GM10266 (cell line): ENCODE measurements at regions not wholly inside any gene's neighbourhood (a gene's known extent, or its start where the extent isn't known, plus 50 kb on each side); places are given as distances from the start of the nearest gene placed in this dataset.
"Not testable (repeated sequence)": the region's sequence is repeated elsewhere in the genome, so short reads cannot be mapped to it uniquely, and the experiment has no call there.

ENCODE experiments used
- DNase-seq: peaks from one replicate; pipeline ENCODE4 v3.0.0; 2012; ENCODE audit errors: extremely low spot score
- TF ChIP-seq, protein P1 (sequence below): IDR thresholded peaks from 2 replicates; pipeline ENCODE4 v1.5.1; 2012; ENCODE audit warnings: mild to moderate bottlenecking, low read depth; ENCODE audit not compliant: control insufficient read depth, insufficient read depth; ENCODE audit errors: missing control alignments

GRCh38 chr3:74135808-74136207, 478.7 kb downstream of the CNTN3 start:
- no peak for DNase-seq
- TF ChIP-seq, protein P1, sequence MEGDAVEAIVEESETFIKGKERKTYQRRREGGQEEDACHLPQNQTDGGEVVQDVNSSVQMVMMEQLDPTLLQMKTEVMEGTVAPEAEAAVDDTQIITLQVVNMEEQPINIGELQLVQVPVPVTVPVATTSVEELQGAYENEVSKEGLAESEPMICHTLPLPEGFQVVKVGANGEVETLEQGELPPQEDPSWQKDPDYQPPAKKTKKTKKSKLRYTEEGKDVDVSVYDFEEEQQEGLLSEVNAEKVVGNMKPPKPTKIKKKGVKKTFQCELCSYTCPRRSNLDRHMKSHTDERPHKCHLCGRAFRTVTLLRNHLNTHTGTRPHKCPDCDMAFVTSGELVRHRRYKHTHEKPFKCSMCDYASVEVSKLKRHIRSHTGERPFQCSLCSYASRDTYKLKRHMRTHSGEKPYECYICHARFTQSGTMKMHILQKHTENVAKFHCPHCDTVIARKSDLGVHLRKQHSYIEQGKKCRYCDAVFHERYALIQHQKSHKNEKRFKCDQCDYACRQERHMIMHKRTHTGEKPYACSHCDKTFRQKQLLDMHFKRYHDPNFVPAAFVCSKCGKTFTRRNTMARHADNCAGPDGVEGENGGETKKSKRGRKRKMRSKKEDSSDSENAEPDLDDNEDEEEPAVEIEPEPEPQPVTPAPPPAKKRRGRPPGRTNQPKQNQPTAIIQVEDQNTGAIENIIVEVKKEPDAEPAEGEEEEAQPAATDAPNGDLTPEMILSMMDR = no peak

- DNase-seq = no peak
- TF ChIP-seq, protein P1 = no peak
Measured at GRCh38 chr3:74134831-74135230, 479.6 kb downstream of the CNTN3 start.

GRCh38 chr3:74131546-74132328, 482.7 kb downstream of the CNTN3 start:
- not testable (repeated sequence) for DNase-seq

GRCh38 chr3:74129611-74130010, 484.8 kb downstream of the CNTN3 start:
- TF ChIP-seq, protein P1 = no peak
- no peak for DNase-seq

- TF ChIP-seq, protein P1 = no peak
- no peak for DNase-seq
Measured at GRCh38 chr3:74129056-74129455, 485.4 kb downstream of the CNTN3 start.

GRCh38 chr3:74127256-74127655, 487.2 kb downstream of the CNTN3 start:
- no peak for DNase-seq
- TF ChIP-seq, protein P1 = no peak

- TF ChIP-seq, protein P1 = no peak
- DNase-seq = no peak
Measured at GRCh38 chr3:74124782-74125181, 489.7 kb downstream of the CNTN3 start.
